AML-193 (cell line): ENCODE measurements at regions not wholly inside any gene's neighbourhood (a gene's known extent, or its start where the extent isn't known, plus 50 kb on each side); places are given as distances from the start of the nearest gene placed in this dataset.

ENCODE experiments used
- DNase-seq, 2 experiments: peaks; one replicate each; lab custom pipeline; 2025; lab: John Stamatoyannopoulos, UW

GRCh38 chr2:45178854-45179253 lies 169.6 kb upstream of the SIX2 start:
- no peak for DNase-seq

DNA sequence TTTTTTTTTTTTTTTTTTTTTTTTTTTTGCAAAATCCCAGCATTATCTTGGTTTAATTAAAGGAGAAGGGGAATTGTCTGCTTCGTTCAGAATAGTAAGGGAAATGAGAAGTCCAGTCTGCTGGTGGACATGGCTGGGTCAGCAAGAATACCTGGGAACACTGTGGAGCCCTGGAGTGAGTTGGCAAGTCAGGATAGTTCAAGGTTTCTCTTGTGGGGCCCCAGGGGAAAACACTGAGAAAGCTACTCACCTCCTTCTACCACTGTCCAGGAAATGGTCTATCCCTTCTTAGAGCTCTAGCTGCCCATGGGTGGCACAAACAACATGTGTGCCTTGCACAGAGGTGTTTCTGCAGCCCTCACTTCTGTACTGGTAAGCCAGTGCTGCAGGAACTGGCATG lies 169.1 kb upstream of the SIX2 start:
- DNase-seq: no peak

GRCh38 chr2:45177870-45178269 lies 168.6 kb upstream of the SIX2 start:
- DNase-seq: peak in 1 of 2 experiments; percentile 6

GRCh38 chr2:45176390-45176789 lies 167.1 kb upstream of the SIX2 start:
- no peak for DNase-seq

GRCh38 chr2:45173513-45173912 lies 164.3 kb upstream of the SIX2 start:
- no peak for DNase-seq

- DNase-seq: no peak
These were observed 163.6 kb upstream of the SIX2 start for GRCh38 chr2:45172760-45173392.

- no peak for DNase-seq
These were observed 162.9 kb upstream of the SIX2 start for GRCh38 chr2:45172142-45172541.

- no peak for DNase-seq
These were observed 161.9 kb upstream of the SIX2 start for GRCh38 chr2:45171136-45171501.

GRCh38 chr2:45170191-45171135 lies 161.2 kb upstream of the SIX2 start:
- DNase-seq: no peak

GRCh38 chr2:45169339-45170190 lies 160.3 kb upstream of the SIX2 start:
- no peak for DNase-seq

DNA sequence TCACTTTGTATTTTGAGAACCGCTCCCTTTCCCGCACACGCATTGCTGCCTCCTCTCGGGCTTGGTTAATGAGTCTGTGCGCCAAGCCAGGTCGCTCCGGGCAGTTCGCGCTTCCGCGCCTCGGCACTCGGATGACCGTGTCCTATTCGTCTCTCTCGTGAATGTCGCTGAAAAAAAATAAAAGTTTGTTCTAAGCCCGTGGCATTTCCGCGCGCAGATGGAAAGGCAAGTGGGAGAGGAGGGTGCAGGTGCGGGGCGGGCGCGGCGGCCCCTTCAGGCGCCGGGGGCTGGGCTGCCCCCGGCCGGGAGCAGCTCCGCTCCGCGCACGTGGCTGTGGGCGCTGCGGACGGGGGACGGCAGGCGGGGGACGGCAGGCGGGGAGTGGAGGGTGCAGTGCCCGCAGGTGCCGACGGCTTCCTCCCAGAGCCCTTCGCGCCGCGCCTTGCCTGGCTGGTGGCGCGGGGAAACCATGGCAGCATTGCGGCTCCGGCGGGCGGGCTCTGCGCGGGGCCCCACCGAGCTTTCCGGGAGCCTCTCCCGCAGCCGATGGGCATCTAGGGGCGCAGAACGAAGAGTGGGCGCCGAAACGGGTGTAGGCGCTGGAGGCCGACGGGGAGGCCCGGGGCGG lies 159.6 kb upstream of the SIX2 start:
- DNase-seq: no peak

DNA sequence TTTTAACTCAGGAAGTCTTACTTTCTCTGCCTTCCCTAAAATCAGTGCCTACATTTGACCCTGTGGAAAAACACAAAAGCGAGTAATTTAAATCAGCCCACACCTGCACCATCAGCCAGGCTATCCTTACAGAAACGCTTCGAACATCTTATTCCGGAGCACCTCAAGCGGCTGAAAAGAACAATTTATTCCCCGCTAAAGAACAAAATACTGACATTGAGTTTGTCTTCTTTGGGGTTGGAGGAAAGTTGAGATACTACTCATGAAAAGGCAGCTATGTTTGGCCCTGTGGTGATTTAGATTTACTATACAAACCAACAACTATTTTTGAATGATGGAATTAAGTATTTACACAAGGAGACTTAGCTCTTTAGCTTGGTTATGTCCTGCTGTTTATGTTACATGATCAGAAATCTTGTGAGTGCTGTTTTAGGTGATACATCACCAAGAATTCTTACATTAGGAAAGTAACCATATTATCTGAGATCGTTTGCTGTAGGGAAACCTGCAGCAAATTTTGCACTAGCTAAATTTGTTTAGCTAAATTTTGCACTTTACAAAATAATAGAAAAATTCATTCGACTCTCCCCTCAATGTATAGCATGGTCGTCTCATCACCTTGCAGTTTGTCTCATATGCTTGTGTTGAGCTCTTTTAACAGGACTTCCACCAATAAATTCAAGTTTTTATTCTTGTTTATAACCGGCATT lies 158.8 kb upstream of the SIX2 start:
- no peak for DNase-seq

GRCh38 chr2:45166229-45166890 lies 157.1 kb upstream of the SIX2 start:
- DNase-seq: no peak

DNA sequence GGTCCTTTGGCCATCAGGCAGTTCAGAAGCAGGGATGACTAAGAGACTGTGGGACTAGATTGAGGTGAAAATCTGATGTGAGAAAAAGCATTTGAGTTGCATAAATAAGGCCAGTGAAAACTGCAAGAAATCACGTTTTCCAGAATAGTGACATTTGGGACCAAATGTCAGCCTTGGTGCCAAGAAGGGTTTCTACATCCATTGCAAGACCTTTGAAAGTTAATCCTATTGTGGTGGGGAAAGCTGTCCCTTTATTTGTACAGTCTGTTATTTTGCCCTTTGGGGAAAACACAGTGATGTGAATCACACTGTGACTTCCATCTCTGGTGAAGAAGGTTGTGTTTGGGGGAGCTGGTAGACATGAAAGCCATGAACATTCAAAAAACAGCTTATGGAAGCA lies 153.5 kb upstream of the SIX2 start:
- DNase-seq: no peak

DNA sequence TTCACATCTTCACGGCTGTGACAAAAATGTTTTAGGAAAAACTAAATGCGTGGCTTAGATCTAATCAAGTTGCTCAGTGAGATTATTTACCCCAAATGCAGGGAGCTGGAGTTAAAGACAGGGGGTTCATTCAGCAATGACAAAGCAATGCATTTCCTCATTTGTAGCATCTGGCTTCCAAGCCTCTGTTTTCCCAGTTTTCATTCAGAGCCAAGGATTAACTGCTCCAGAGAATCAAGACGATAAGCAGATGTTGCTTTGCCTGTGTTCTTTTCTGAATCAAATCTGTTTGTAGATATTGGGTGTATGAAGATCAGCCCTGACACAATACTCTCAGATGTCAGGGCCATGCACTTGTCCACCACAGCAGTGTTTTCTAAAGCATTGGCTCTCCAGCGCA lies 147.4 kb upstream of the SIX2 start:
- DNase-seq: no peak

- DNase-seq: no peak
These were observed 145.4 kb upstream of the SIX2 start for GRCh38 chr2:45154606-45155155.

DNA sequence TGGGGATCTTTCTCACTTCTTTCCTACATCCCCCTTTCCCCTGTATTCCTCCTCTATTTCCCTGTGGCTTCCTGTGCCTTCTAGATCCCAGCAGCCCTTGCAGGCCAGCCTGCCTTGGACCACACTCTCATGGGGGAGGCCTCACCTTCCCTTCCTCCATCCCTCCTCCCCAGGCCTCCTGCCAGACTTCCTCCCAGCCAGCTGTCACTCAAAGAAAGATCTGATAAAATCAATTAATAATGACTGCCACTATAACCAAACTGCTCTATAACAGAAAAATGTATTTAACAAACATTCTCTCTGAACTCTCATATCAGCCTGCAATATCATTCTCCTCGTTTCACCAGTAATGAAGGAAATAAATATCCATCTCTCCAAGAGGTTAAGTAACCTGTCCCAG lies 144.9 kb upstream of the SIX2 start:
- no peak for DNase-seq

DNA sequence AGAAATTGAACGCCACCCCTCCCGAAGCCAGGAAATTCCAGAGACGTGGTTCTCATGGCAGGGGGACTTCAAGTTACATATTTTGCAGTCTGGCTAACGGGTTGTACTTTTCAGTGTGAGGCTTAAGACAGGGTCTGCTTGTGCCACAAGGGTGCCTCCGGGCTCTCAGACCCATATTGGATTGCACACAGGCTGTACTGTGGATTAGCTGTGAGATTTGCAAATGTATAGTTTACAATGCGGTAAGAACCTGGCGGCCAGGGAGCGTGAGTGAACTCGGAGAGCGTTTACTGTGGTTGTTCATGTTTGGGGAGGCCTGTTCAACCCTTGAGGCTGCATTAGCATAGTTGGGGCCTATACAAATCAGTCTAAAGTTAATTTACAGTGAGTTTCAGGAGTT lies 143.9 kb upstream of the SIX2 start:
- DNase-seq: no peak

DNA sequence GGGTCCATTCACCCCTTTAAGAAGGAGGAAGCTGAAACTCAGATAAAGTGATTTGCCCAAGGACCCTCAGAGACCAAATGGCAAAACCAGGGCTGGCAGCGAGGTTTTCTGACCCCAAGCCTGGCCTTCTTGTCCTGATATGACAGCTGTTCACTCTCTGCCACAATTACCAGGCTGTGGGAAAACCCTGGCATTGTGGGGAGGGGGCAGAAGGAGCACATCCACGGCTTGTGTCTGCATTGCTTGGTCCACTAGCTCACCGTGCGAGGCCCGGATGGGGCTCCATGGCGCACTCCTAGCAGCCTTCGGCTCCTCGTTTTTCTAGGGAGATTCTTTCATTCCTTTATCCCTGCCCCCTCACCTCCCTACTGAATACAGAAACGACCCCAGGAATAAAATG lies 143.4 kb upstream of the SIX2 start:
- DNase-seq: no peak

DNA sequence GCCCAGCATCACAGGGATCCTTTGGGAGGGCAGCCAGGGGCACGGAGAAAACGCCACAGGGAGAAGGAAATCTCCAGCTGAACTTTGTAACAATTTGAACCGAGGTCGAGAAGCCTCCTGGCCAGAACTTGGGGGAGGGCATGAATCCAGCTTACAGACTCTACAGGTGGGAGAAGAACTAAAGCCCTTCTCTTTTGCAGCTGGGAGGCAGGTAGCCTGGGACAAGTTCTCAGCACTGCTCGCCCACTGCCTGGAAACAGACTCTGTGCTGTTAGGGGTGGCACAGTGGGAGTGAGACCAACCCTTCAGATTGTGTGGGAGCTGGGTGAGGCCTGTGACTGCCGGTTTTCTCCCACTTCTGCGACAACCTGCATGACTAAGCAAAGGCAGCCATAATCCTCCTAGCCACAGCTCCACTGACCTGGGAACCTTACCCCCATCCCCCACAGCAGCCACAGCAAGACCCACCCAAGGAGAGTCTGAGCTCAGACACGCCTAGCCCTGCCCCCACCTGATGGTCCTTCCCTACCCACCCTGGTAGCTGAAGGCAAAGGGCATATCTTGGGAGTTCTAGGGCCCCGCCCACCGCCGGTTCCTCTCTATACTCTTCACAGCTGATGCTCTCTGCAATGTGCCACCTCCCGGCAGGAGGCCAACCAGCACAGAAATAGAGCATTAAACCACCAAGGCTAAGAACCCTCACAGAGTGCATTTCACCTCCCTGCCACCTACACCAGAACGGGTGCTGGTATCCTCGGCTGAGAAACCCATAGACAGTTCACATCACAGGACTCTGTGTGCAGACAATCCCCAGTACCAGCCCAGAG lies 136.0 kb upstream of the SIX2 start:
- no peak for DNase-seq
